ENCODE measurements at regions not wholly inside any gene's neighbourhood (a gene's known extent, or its start where the extent isn't known, plus 50 kb on each side); places are given as distances from the start of the nearest gene placed in this dataset.

DNA sequence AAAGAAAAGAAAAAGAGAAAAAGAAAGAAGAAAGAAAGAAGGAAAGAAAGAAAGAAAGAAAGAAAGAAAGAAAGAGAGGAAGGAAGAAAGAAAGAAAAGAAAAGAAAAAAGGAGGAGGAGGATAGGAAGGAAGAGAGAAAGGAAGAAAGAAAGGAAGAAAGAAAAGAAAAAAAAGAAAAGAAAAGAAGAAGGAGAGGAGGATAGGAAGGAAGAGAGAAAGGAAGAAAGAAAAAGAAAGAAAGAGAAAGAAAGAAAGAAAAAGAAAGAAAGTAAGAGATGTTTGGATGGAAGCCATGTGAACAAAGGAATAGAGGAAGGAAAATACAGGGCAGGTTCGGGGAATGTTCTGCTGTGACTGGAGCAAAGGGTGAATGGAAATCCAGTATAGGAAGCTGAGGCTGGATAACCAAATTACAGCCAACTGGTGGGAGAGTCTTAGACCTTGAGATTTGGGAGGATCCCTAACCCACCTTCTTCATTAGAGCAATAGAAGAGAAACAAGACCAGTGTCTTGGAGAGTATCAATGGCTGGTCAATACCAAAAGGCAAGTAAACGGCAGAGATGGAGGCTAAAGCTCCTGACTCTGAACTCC, 94.9 kb downstream of the RASSF10 start:
- intact Hi-C loops (cut with DNase I): no loop called here
- DNase-seq (ENCODE audit: low spot score): no peak

DNA sequence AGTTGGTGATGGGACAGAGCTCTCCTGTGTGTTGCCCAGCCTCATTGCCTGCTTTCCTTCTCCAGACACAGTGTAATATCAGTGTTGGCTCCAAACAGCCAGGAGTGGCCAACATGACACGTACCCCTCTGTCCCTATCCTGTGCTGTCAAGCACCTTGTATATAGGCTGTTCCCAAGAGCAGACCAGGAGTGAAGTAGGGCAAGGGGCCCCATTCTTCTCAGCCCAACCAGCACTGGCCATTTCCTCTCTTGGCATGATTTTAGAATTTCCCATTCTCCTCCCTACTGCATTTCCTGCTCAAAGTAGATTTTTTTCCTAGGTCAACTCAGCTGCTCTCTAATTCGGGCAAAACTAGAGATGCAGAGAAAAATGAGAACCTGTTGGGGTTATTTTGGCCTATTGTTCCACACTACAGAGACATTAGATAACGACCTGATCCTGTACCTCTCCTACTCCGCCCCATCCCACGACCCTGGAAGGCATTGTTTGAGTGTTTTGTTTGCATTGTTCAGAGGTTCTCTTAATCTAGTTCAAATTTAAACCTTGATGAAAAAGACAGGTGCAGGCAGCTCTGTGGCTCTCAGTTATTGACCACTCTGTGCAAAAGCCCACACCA, 95.6 kb downstream of the RASSF10 start:
- intact Hi-C loops (cut with DNase I): no loop called here
- DNase-seq (ENCODE audit: low spot score): no peak

DNA sequence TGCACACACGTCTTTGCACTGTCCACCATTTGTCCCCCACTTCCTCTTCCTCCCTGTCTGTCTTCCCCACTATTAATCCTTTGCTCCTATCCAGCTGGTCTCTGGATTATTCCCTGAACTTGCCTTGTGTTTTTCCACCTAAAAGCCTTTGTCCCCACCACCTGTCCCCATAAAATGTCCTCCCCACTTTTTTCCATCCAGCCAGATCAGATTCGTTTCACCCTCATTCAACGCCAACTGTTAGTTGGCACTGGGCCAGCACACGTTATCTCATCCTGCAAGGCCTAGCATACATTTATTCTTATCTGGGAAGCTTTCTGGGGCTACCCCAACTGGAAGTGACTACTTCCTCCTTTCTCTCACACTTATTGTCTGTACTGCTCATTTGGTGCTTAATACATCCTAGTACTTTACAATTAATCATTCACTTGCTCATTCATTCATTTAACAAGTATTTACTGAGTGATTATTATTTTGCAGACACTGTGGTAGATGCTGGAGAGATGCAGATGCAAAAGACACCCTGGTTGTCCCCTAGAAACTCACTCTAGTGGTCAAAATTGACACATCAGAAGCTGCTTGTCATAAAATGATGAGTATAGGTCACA, 96.2 kb downstream of the RASSF10 start:
- DNase-seq (ENCODE audit: low spot score): no peak
- intact Hi-C loops (cut with DNase I): no loop called here

DNA sequence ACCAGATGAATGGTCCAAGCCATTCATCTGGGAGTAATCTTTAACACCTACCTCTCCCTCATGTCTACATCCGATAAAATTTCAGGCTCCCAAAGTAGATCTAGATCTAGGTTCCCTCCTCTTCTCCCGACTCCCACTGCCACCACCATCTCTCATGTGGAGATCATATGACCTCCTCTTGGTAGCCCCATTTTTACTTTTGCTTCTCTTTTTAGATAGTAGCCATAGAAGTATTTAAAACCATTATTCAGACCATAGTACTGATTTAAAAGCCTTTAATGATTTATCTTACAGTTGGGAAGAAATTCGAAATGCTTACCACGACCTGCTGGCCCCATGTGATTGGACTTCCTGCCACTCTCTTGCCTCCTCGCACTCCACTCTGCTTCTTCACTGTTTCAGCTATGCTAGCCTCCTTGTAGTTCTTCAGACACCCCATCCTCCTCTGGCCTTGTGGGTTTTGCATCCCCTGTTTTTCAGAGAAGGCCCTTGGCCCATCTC, 98.5 kb downstream of the RASSF10 start:
- intact Hi-C loops (cut with DNase I): no loop called here
- no peak for DNase-seq (ENCODE audit: low spot score)

DNA sequence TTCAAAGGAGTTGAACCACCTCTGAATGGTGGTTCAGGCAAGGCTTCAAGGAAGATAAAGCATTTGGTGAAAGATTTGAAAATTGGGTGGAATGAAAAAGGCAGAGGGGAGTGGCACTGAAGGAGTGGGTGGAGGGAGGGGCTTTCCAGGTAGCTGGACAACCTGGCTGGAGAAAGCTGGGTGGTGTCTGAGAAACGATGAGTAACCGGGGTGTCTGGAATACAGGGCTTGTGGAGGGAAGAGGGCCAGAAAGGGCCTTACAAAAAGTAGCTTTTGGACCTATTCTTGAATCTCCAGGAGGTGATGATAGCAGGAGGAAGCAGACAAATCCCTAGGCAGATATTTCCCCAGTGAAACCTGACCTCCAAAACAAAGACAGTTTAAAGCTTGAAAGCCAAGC, 99.3 kb downstream of the RASSF10 start:
- intact Hi-C loops (cut with DNase I): no loop called here
- DNase-seq (ENCODE audit: low spot score): no peak

DNA sequence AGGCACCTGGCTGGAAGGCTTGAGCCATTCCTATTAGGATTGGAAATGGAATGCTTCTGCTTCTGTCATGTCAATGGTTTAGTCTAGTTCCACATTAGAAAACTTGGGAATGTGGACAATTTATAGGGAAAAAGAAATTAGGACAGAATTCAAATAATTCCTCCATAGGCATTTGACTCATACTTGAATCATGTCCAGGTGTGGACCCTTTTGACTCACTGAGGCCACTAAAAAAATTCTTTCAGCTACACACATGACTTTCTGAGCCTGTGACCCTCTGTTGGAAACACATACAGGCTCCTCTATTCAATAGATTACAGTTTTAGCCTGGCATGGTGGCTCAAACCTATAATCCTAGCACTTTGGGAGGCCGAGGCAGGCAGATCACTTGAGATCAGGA, 100.5 kb downstream of the RASSF10 start:
- intact Hi-C loops (cut with DNase I): no loop called here
- DNase-seq (ENCODE audit: low spot score): no peak

DNA sequence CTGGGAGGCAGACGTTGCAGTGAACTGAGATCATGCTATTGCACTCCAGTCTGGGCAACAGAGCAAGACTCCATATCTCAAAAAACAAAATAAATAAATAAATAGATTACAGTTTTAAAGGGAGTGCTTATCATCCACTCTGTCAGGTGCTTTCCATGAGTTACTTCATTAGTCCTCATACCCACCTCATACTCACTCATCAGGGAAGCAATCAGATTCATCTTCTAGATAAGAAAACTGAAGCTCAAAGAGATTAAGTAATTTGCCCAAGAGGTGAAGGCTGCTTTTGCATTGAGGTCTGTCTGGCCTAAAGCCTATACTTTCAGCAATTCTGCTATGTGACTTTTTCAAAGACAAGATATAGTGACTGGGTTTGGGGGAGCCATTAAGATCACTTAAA, 101.0 kb downstream of the RASSF10 start:
- intact Hi-C loops (cut with DNase I): no loop called here
- no peak for DNase-seq (ENCODE audit: low spot score)

DNA sequence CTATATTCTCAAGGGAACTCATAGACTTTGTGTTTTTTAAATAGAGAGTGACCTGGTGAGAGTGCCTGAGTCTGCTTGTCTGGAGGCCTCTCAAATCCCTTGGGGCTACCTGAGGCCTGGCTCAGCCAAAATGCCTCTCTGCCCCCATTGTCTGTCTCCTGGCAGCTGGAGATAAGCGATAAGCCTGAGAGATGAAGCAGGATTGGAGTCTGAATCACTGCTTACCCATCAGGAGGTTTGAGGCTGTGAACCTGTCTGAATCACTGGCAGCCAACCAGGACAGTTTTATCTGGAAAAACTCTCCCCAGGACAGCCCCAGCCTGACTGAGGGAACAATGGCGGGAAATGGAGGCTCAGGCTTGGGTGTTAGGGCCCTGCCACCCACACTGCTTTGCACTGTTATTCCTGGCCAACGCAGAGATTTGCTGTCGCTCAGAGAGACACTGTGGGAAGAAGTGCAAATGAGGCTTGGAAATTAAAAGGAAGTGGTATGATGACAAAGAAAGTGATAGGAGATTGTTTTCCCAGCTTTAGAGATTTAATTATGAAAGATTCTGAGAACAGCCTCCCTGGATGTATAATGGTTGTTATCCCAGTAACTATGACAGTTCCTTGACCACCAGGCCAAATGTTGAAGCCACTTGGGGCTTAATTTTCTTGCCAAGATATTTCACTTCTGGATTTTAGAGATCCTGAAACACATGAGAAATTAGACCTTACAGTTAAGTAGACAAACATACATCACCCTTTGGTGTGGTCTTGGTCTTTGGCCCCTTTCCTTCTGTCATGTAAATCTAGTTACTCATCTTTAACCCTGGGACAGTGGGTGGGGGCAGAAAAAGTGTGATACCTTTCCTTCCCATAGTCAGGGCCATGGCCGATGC, 102.1 kb downstream of the RASSF10 start:
- no peak for DNase-seq (ENCODE audit: low spot score)

DNA sequence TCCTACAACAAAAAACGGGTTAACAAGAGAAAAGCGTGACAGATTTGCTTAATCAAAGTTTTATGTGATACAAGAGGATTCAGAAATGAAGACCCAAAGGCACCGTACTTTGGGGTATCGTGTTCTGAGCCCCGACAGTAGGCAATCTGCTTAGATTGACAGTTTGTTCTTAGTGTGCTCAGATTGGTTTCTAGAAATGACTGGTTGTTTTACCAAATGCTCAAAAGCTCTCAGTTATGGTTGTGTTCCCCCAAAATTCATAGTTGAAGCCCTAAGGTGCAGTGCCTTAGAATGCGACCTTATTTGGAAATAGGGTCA, 102.7 kb downstream of the RASSF10 start:
- intact Hi-C loops (cut with DNase I): no loop called here
- DNase-seq (ENCODE audit: low spot score): no peak

More for the DNA sequence above, 102.1 kb downstream of the RASSF10 start:
- intact Hi-C loops (cut with DNase I): no loop called here

DNA sequence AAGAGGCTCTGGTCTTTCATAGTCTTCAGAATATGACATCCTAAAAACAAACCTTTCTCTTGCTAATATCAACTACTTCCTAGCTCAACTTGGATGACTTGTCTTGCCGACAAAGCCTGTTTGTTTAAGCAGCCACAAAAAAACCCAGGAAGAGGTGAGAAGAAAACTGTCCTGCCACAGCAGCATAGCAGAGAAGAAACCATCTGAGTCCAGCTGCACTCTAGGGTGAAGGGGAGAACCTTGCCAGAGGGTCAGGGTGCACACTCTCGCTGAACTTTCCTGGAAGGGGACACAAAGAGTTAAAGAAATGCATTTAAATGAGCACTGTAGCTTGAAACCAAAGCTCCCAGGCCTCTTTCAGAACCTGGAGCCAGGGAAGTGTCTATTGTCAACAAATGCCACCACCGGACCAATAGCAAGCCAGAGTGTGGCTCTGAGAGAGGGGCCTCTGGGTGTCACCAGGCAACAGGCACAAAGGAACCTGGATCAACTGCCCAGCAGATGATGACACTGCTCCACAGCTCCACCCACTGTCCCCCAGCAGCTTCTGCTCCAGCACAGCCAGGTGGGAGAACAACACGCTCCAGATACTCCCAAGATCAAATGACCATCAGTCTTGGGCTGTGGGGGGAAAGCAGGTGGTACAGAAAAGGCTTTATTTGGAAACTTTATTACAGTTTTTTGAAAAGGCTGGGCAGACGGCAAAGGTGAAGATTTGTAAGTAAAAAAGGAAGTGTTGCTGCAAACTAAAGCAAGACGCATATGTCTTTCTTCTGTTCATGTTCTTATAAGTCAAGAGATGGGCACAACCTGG, 105.7 kb downstream of the RASSF10 start:
- intact Hi-C loops (cut with DNase I): no loop called here
- no peak for DNase-seq (ENCODE audit: low spot score)

DNA sequence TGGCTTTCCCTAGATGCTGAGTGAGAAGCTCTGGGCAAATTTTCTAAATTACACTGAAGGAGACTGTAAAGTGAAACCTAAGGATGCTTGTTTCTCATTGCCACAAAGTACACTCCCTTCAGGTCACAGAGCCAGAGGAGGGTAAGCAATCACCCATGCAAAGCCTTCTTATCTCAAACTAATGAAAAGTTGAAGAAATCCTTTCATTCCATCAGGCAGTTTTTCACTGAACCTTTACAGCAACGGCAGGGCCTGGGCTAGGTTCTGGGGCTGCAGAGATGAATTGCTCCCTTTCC, 106.2 kb downstream of the RASSF10 start:
- no peak for DNase-seq (ENCODE audit: low spot score)
- intact Hi-C loops (cut with DNase I): no loop called here

DNA sequence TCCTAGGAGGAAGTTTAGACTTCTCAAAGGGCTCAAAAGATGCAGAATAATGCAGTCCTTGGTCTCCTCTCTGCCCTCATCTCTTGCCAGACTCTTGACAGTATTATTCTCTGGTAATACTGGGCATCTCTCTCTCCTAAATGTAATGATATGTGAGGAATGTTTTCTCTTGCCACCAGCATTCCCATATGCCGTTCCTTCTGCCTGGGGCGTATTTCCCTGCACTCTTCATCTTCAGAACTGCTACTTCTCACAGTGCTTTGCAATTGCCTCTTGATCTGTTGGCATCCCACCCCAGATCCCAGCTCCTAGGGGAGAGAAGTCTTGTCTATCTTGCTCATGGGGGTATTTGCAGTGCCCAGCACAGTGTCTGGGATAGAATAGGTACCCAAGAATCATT, 107.4 kb downstream of the RASSF10 start:
- intact Hi-C loops (cut with DNase I): no loop called here
- no peak for DNase-seq (ENCODE audit: low spot score)

DNA sequence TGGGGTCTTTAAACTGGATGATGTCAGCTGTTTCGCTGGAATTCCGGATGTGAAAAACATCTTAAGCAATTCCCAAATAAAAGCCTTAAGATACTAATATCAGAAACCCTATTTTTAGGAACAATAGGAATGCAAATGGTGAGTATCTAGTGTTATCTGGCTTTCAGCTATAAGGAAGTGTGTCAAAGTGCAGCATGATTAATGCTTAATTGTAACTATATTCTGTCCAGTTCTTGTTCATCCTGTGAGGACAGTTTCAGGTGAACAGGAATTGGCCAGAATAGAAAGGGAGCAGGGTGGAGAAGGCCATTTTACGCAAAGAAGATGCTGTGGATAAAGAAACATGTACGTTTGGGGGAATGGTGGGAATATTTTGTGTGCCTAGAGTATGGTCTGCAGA, 108.2 kb downstream of the RASSF10 start:
- intact Hi-C loops (cut with DNase I): no loop called here
- DNase-seq (ENCODE audit: low spot score): no peak

DNA sequence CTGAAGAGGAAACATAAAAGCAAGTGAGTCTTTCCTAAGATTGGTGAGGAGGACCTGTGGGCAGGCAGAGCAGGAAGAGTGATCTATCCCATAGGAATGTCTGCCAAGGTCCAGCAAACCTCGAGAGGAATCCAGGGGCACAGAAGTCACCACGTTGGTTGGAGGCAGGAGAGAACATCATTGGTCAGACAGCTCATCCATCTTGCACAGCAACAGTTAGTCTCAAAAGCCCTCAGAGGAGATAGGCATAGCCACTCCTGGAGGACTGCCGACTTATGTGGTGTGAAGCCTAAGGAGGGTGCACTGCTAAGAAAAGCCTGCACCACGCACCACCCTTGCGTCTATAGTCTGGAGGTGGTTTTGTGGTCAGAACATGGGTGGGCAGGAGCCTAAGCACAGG, 109.1 kb downstream of the RASSF10 start:
- intact Hi-C loops (cut with DNase I): no loop called here

DNA sequence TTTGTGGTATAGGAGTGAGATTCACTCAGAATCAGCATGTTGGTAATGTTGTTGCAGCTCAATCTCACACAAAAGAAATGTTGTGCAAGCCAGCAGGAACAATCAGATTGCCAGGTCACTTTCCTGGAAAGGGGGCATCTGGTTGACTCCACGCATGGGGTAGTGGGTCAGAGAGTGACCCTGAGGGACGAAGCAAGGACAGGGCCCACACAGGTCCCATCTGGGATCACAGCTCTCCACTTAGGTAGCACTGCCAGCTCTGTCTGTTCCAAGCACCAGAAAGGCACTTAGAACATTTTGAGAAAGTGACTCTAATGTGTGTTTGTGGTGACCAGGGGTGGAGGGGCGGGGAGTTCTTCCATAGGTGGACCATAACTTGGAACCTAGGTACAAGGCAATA, 109.5 kb downstream of the RASSF10 start:
- intact Hi-C loops (cut with DNase I): no loop called here
- no peak for DNase-seq (ENCODE audit: low spot score)

More for the DNA sequence above, 109.1 kb downstream of the RASSF10 start:
- DNase-seq (ENCODE audit: low spot score): no peak

DNA sequence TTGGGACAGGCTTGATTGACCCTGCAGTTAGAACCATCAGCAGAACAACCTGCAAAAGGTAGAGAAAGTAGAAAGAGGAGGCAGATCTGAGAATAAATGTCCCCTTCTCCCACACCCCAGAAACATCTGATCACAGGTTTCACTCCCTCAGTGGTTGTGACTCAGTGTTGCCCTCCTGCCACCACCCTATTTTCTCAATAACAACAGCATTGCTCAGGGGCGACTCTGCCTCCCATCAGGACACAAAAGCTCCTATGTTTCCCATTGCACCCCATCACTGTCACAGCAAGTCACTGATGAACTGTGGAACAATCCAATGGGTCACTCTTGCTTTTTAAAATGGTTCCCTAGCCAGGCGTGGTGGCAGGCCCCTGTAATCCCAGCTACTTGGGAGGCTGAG, 110.2 kb downstream of the RASSF10 start:
- no peak for DNase-seq (ENCODE audit: low spot score)
- intact Hi-C loops (cut with DNase I): no loop called here

DNA sequence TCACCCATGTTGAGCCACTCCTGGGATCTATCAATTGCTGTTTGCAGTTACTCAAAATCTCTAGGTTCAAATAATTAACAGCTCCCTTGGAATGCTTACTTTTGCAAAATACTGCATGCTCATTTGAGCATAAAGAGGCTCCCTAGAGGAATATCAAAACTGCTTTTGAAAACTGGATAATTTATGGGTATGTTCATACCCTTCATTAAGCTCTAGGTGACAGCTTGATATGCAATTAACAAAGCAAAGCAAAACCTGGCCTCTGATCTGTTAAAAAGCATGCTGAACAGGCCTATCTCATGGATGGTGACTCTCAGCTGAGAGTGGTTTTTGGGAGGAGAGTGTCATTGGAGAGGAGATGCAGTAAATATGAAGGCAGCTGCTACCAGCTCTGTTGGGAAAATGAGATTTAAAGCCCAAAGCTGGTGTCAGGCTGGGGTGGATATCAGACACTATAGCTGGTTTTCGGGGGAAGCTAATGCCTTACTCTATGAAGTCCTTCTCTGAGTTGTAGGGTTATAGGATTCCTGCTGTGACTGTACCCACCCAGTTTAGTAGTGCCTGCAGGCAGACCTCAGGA, 110.9 kb downstream of the RASSF10 start:
- DNase-seq (ENCODE audit: low spot score): no peak
- intact Hi-C loops (cut with DNase I): no loop called here

DNA sequence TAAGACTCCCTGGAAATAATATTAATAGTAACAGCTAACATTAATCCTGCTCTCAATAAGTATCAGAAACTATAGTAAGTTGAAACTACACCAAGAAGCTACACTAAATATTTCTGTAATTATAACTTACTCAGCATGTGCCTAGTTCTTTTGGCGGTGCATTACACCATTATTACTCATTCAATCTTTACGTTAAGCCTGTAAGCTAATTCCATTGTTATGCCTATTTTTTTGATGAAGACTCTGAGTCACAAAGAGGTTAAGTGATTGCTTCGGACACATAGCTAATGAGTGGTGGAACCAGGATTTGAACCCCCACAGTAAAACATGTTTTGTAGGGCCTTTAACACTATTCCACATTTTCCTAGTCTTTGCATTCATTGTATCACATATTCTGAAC, 111.6 kb downstream of the RASSF10 start:
- intact Hi-C loops (cut with DNase I): no loop called here
- DNase-seq (ENCODE audit: low spot score): no peak

DNA sequence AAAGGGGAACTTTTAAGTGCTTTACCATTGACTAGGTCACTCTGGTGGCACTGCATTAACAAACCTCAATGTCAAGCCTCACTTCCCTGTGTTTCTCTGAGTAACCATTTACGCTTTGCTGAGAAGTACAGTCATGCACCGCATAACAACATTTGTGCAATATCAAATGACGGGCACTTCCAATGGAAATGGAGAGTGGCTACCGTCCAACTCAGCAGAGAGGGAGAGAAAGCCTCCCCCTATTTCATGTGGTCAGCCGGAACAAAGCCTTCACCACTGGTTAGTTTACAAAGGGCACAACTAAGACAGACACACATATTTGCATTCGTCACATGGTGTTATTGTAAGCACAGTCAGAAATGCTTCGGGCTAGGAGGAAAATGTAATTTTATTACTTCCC, 117.3 kb downstream of the RASSF10 start:
- no peak for DNase-seq (ENCODE audit: low spot score)
- intact Hi-C loops (cut with DNase I): no loop called here

DNA sequence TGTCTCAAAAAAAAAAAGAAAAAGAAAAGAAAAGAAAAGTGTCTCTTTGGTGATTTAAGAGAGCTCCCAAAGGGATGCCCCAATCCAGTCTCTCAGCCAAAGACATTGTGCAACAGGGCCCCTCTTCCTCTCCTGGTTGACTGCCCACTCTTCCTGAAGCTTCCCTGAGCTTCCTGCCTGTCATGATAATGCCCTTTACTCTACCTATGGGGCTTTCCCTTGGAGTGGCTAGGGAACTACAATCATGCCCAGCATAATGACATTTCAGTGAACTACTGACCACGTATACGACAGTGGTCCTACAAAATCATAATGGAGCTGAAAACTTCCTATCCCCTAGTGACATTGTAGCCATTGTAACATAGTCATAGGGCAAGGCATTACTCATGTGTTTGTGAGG, 118.0 kb downstream of the RASSF10 start:
- intact Hi-C loops (cut with DNase I): no loop called here
- no peak for DNase-seq (ENCODE audit: low spot score)
